GM12864 (cell line): ENCODE measurements at regions not wholly inside any gene's neighbourhood (a gene's known extent, or its start where the extent isn't known, plus 50 kb on each side); places are given as distances from the start of the nearest gene placed in this dataset.

ENCODE experiments used
- DNase-seq: peaks from one replicate; pipeline ENCODE4 v3.0.0-alpha.2; 2011; ENCODE audit warnings: low read depth
- H3K4me3 ChIP-seq: 2 replicates; pipeline ENCODE4 v1.5.1; 2011; ENCODE audit warnings: mild to moderate bottlenecking, low read depth, low read length, control low read depth
- TF ChIP-seq, protein P1 (sequence below): IDR thresholded peaks from 2 replicates; pipeline ENCODE4 v1.5.1; 2011; ENCODE audit warnings: low read depth, mild to moderate bottlenecking, moderate library complexity, low read length, control low read depth, inconsistent platforms; ENCODE audit errors: missing control alignments

DNA sequence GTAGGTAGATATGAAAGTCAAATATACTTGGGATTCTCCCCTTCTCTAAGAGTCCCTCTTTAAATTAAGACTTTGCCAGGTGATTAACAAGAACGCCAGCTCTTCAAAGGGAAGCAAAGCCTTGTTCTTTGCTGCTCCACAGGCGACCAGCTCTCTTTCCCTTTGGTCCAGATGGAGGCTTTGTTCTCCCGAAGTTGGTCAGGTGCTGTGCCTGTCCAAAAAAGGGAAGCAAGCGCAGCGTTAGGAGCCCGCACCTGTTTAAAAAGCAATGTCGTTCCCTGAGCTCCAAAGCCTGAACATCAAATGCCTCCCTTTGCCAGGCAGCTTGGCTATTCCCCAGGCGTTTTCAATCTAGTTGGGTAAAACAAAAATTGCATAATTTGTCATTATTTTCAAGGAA lies 1913.1 kb upstream of the PIK3C3 start:
- TF ChIP-seq, protein P1, sequence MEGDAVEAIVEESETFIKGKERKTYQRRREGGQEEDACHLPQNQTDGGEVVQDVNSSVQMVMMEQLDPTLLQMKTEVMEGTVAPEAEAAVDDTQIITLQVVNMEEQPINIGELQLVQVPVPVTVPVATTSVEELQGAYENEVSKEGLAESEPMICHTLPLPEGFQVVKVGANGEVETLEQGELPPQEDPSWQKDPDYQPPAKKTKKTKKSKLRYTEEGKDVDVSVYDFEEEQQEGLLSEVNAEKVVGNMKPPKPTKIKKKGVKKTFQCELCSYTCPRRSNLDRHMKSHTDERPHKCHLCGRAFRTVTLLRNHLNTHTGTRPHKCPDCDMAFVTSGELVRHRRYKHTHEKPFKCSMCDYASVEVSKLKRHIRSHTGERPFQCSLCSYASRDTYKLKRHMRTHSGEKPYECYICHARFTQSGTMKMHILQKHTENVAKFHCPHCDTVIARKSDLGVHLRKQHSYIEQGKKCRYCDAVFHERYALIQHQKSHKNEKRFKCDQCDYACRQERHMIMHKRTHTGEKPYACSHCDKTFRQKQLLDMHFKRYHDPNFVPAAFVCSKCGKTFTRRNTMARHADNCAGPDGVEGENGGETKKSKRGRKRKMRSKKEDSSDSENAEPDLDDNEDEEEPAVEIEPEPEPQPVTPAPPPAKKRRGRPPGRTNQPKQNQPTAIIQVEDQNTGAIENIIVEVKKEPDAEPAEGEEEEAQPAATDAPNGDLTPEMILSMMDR = no peak
- no peak for DNase-seq
- H3K4me3 ChIP-seq = no peak overlapping the region

GRCh38 chr18:40040574-40040973 lies 1914.5 kb upstream of the PIK3C3 start:
- no peak for DNase-seq
- TF ChIP-seq, protein P1 = no peak
- H3K4me3 ChIP-seq = no peak overlapping the region

DNA sequence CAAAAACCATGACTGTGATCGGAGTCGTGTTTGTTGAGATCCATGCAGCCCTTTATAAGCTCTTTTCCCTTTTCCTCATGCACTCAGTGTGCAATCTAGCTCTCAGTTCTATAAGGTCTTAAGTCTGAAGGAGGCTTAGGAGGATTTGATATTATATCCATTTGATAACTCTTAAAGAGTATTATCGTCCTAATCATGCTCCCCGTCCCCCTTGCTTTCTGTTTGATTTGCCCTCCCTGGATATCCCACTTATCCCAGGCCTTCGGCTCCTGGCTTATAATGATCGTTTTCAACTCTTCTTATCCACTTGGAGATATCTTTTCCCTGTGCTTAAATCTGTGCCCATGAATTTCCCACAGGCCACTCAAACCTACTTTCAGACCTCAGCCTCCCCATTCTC lies 1917.7 kb upstream of the PIK3C3 start:
- no peak overlapping the region for H3K4me3 ChIP-seq
- DNase-seq = no peak
- TF ChIP-seq, protein P1 = no peak

DNA sequence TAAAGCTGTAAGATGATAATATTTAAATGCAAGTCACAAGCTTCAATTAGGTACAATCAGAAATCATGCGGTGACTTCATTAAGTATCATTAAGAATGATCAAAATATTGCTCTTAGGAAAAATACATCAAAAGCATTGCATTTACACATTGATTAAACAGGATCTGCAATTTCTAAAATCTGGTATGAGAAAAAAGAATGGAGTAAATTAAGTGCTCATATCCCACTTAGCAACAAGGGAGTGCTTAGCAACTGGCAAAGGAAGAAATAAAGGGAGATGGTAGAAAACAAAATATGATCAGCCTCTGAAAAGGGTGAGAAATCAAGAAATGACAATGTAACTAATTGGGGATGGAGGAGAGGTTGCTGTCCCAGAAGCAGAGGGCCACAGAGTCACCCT lies 1918.2 kb upstream of the PIK3C3 start:
- TF ChIP-seq, protein P1 = no peak
- H3K4me3 ChIP-seq = no peak overlapping the region
- no peak for DNase-seq

DNA sequence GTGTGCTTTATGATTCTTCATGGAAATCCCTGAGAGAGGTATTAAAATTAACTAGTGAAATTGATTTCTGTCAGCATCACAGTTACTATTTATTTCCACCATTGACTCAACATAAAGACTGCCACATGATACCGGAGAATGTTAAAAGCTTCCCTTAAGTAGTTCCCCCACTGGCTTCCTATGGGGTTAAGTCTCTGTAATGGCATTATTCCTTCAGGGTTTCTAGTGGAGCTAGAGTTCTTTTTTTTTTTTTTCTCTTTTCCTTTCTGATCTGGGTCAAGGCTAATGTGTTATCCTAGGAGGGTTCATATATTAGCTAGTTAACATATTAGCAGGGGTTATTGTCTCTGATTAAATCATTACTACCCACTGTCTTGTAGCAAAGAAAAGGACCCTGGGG lies 1919.1 kb upstream of the PIK3C3 start:
- TF ChIP-seq, protein P1 = no peak
- DNase-seq = no peak
- H3K4me3 ChIP-seq = no peak overlapping the region

- DNase-seq = no peak
- TF ChIP-seq, protein P1 = no peak
- no peak overlapping the region for H3K4me3 ChIP-seq
These were observed 1923.0 kb upstream of the PIK3C3 start for GRCh38 chr18:40032076-40032475.

DNA sequence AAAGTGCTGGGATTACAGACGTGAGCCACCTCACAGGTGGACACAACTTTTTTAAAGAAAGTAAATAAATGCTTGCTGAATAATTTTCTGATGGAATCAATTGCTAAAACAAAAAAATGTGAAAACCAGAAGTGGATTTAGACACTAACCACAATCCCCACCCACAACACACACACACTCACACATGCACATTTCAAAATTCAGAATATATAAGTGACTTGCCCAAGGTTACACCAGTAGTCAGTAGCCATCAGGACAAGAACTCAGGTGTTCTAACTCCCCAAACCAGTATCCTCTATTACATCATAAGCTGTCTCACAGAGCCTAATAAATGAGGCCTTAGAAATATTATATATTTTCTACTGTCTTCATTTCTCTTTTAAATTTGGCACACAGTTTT lies 1923.6 kb upstream of the PIK3C3 start:
- TF ChIP-seq, protein P1 = no peak
- DNase-seq = no peak
- H3K4me3 ChIP-seq = no peak overlapping the region
